Activated CD8-positive, alpha-beta memory T cell treated with anti-CD3 and anti-CD28 coated beads for 1 hour (primary cell): ENCODE measurements at regions not wholly inside any gene's neighbourhood (a gene's known extent, or its start where the extent isn't known, plus 50 kb on each side); places are given as distances from the start of the nearest gene placed in this dataset.

Source experiments
- DNase-seq, 2 donors: peaks; one replicate each; pipeline ENCODE4 v3.0.0-alpha.2; 2020; ENCODE audit warnings: low read depth in 1 of 2; ENCODE audit errors: extremely low read depth in 1 of 2

GRCh38 chr2:172153156-172153555, 50.5 kb upstream of the DLX2 start:
- DNase-seq: no peak

- no peak for DNase-seq
These were observed 51.1 kb upstream of the DLX2 start for GRCh38 chr2:172153757-172154156.

- DNase-seq: no peak
These were observed 53.1 kb upstream of the DLX2 start for GRCh38 chr2:172155752-172156151.

- no peak for DNase-seq
These were observed 58.1 kb upstream of the DLX2 start for GRCh38 chr2:172160839-172161238.

GRCh38 chr2:172162225-172162733, 59.6 kb upstream of the DLX2 start:
- no peak for DNase-seq

GRCh38 chr2:172162739-172163336, 60.1 kb upstream of the DLX2 start:
- no peak for DNase-seq

GRCh38 chr2:172168917-172169346, 66.2 kb upstream of the DLX2 start:
- no peak for DNase-seq

- DNase-seq: no peak
These were observed 66.9 kb upstream of the DLX2 start for GRCh38 chr2:172169611-172170010.

- peak; percentile 14 to 50 for DNase-seq
These were observed 69.9 kb upstream of the DLX2 start for GRCh38 chr2:172172513-172173173.

GRCh38 chr2:172173174-172173706, 70.5 kb upstream of the DLX2 start:
- no peak for DNase-seq

GRCh38 chr2:172177581-172177980, 74.9 kb upstream of the DLX2 start:
- no peak for DNase-seq

GRCh38 chr2:172177996-172178395, 75.3 kb upstream of the DLX2 start:
- DNase-seq: no peak

- no peak for DNase-seq
These were observed 76.5 kb upstream of the DLX2 start for GRCh38 chr2:172179045-172179701.

GRCh38 chr2:172181840-172182239, 79.1 kb upstream of the DLX2 start:
- DNase-seq: no peak

GRCh38 chr2:172182624-172183023, 79.9 kb upstream of the DLX2 start:
- no peak for DNase-seq

- no peak for DNase-seq
These were observed 90.8 kb upstream of the DLX2 start for GRCh38 chr2:172193331-172194089.

- DNase-seq: no peak
These were observed 93.2 kb upstream of the DLX2 start for GRCh38 chr2:172195836-172196376.

- no peak for DNase-seq
These were observed 94.2 kb upstream of the DLX2 start for GRCh38 chr2:172196768-172197431.

GRCh38 chr2:172198361-172198760, 95.7 kb upstream of the DLX2 start:
- no peak for DNase-seq

GRCh38 chr2:172198908-172199307, 96.2 kb upstream of the DLX2 start:
- DNase-seq: no peak
